HAP-1 (cell line): ENCODE measurements at regions not wholly inside any gene's neighbourhood (a gene's known extent, or its start where the extent isn't known, plus 50 kb on each side); places are given as distances from the start of the nearest gene placed in this dataset.

Source experiments
- DNase-seq, 2 experiments: peaks; one replicate each; pipeline ENCODE4 v3.0.0-alpha.2; 2016 to 2020; ENCODE audit warnings: low spot score in 2 of 2
- H3K27me3 ChIP-seq: fragments of 250-450 bp; sonication (Bioruptor Pico); 2 replicates; pipeline ENCODE4 v1.5.1; 2020; ENCODE audit warnings: low read depth, mild to moderate bottlenecking, moderate library complexity
- H3K36me3 ChIP-seq: fragments of 250-450 bp; sonication (Bioruptor Pico); replicated peaks from 2 replicates; pipeline ENCODE4 v1.5.1; 2020; ENCODE audit warnings: mild to moderate bottlenecking
- H3K4me1 ChIP-seq: fragments of 250-450 bp; sonication (Bioruptor Pico); 2 replicates; pipeline ENCODE4 v1.5.1; 2020; ENCODE audit warnings: mild to moderate bottlenecking
- H3K4me3 ChIP-seq: fragments of 250-450 bp; sonication (Bioruptor Pico); 2 replicates; pipeline ENCODE4 v1.5.1; 2020; ENCODE audit warnings: mild to moderate bottlenecking, moderate library complexity
- H3K9me3 ChIP-seq: fragments of 250-450 bp; sonication (Bioruptor Pico); 2 replicates; pipeline ENCODE4 v1.5.1; 2020; ENCODE audit warnings: mild to moderate bottlenecking, moderate library complexity
- in situ Hi-C: fragments of 300-500 bp; cut with MboI; formaldehyde crosslinking; loops from 3 replicates; pipeline ENCODE4 v1.14.3; 2020; ENCODE audit warnings: low sequenced_read_pairs, inconsistent platforms, mixed read lengths

- in situ Hi-C loops: no loop called here
- 0 out of 2 replicates have a peak, but pooled peaks cover 7% of the 10 kb centered on the region for H3K27me3 ChIP-seq
- no peaks in the 10 kb centered on the region for H3K9me3 ChIP-seq
- no peaks in the 10 kb centered on the region for H3K36me3 ChIP-seq
- no peak overlapping the region for H3K4me3 ChIP-seq
- DNase-seq: no peak
- no peaks in the 10 kb centered on the region for H3K4me1 ChIP-seq
These were observed 66.8 kb upstream of the NEURL1B start for GRCh38 chr5:172573986-172574870.

- Histone ChIP-seq H3K27me3 (0 out of 2 replicates have a peak, but pooled peaks cover 7% of the 10 kb centered on the region), H3K4me3 (no peak overlapping the region), H3K4me1 (no peaks in the 10 kb centered on the region), H3K36me3 (no peaks in the 10 kb centered on the region), H3K9me3 (no peaks in the 10 kb centered on the region)
- no peak for DNase-seq
- in situ Hi-C loops: no loop called here
These were observed 67.8 kb upstream of the NEURL1B start for GRCh38 chr5:172573120-172573882.

DNA sequence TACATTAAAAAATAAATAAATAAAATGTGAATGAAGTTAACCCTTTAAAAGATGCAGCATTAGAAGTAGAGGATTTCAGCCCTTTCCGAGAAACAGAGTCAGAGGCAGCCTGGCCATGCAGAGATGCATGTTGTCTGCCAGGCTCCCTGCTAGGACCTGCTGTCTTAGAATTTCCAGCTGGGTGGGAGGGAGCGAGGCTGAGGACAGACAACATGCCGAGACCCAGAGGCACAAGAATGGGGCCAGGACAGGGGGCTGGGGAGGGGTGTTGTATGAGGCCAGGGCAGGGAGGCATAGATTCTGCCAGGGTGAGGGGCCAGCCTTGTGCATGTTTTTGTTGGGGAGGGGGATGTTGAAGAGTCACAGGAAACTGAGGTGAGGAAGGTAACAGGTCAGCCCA is 68.6 kb upstream of the NEURL1B start:
- H3K4me3 ChIP-seq: no peak overlapping the region
- in situ Hi-C loops: no loop called here
- no peaks in the 10 kb centered on the region for H3K4me1 ChIP-seq
- no peaks in the 10 kb centered on the region for H3K36me3 ChIP-seq
- H3K27me3 ChIP-seq: 0 out of 2 replicates have a peak, but pooled peaks cover 7% of the 10 kb centered on the region
- H3K9me3 ChIP-seq: no peaks in the 10 kb centered on the region
- DNase-seq: no peak

- no peaks in the 10 kb centered on the region for H3K4me1 ChIP-seq
- in situ Hi-C loops: no loop called here
These were observed 69.2 kb upstream of the NEURL1B start for GRCh38 chr5:172571892-172572291.

GRCh38 chr5:172571413-172571812 is 69.7 kb upstream of the NEURL1B start:
- H3K4me1 ChIP-seq: no peaks in the 10 kb centered on the region
- H3K27me3 ChIP-seq: 0 out of 2 replicates have a peak, but pooled peaks cover 7% of the 10 kb centered on the region
- H3K4me3 ChIP-seq: no peak overlapping the region
- no peak for DNase-seq
- no peaks in the 10 kb centered on the region for H3K36me3 ChIP-seq
- no peaks in the 10 kb centered on the region for H3K9me3 ChIP-seq
- in situ Hi-C loops: no loop called here

More at GRCh38 chr5:172571892-172572291, 69.2 kb upstream of the NEURL1B start:
- no peak for DNase-seq
- Histone ChIP-seq H3K36me3 (no peaks in the 10 kb centered on the region), H3K9me3 (no peaks in the 10 kb centered on the region), H3K4me3 (no peak overlapping the region), H3K27me3 (0 out of 2 replicates have a peak, but pooled peaks cover 7% of the 10 kb centered on the region)

GRCh38 chr5:172570594-172571334 is 70.3 kb upstream of the NEURL1B start:
- H3K36me3 ChIP-seq: no peaks in the 10 kb centered on the region
- H3K9me3 ChIP-seq: no peaks in the 10 kb centered on the region
- H3K4me1 ChIP-seq: no peaks in the 10 kb centered on the region
- H3K4me3 ChIP-seq: no peak overlapping the region
- in situ Hi-C loops: no loop called here
- 0 out of 2 replicates have a peak, but pooled peaks cover 7% of the 10 kb centered on the region for H3K27me3 ChIP-seq
- DNase-seq: no peak

GRCh38 chr5:172569861-172570558 is 71.1 kb upstream of the NEURL1B start:
- 0 out of 2 replicates have a peak, but pooled peaks cover 7% of the 10 kb centered on the region for H3K27me3 ChIP-seq
- no peak for DNase-seq
- in situ Hi-C loops: no loop called here
- no peaks in the 10 kb centered on the region for H3K9me3 ChIP-seq
- H3K4me1 ChIP-seq: no peaks in the 10 kb centered on the region
- H3K36me3 ChIP-seq: no peaks in the 10 kb centered on the region
- H3K4me3 ChIP-seq: no peak overlapping the region

- H3K9me3 ChIP-seq: no peaks in the 10 kb centered on the region
- H3K27me3 ChIP-seq: 0 out of 2 replicates have a peak, but pooled peaks cover 7% of the 10 kb centered on the region
- in situ Hi-C loops: no loop called here
- no peak overlapping the region for H3K4me3 ChIP-seq
- no peaks in the 10 kb centered on the region for H3K36me3 ChIP-seq
- no peak for DNase-seq
- no peaks in the 10 kb centered on the region for H3K4me1 ChIP-seq
These were observed 72.7 kb upstream of the NEURL1B start for GRCh38 chr5:172568308-172568910.

GRCh38 chr5:172567843-172568242 is 73.2 kb upstream of the NEURL1B start:
- DNase-seq: no peak
- Histone ChIP-seq H3K4me3 (no peak overlapping the region), H3K36me3 (no peaks in the 10 kb centered on the region), H3K27me3 (0 out of 2 replicates have a peak, but pooled peaks cover 7% of the 10 kb centered on the region), H3K9me3 (no peaks in the 10 kb centered on the region), H3K4me1 (no peaks in the 10 kb centered on the region)
- in situ Hi-C loops: no loop called here

- Histone ChIP-seq H3K27me3 (peaks cover 7% of the 10 kb centered on the region; the same call in 1 of the 2 replicates), H3K36me3 (no peaks in the 10 kb centered on the region), H3K4me3 (no peak overlapping the region), H3K4me1 (no peaks in the 10 kb centered on the region), H3K9me3 (no peaks in the 10 kb centered on the region)
- in situ Hi-C loops: no loop called here
- no peak for DNase-seq
These were observed 73.8 kb upstream of the NEURL1B start for GRCh38 chr5:172567294-172567693.

DNA sequence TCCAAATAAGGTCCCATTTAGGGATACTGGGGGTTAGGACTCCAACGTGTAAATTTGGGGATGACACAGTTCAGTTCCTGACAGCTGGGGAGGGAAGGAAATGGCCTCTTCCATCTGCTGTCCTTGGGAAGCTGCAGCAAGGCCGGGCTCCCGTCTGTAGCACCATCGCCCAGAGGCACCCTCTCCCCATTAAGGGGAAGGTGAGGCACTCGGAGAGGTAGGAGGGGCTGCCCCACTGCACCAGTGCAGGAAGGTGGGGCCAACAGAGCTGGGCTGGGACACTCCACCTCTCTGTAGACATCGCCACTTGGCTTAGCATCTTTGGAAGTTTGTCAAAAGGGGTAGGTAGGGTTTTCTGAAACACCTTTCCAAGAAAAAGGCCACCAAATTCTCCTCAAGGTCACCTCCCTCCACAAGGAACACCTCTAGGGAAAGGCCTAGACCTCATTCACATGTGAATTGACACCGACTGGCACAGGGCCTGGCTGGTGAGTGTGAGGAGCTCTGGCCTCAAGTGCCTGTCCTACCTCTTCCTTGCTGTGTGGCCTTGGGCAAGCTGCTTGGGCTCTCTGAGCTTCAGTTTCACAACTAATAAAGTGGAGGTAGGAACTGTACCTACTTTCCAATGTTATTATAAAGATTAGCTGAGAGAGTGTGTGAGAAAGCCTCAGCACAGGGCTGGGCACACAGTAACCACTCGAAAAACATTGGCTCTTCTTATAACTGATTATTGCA is 75.0 kb upstream of the NEURL1B start:
- in situ Hi-C loops: no loop called here
- no peaks in the 10 kb centered on the region for H3K9me3 ChIP-seq
- DNase-seq: no peak
- no peaks in the 10 kb centered on the region for H3K4me1 ChIP-seq
- H3K36me3 ChIP-seq: no peaks in the 10 kb centered on the region
- H3K27me3 ChIP-seq: peaks cover under 1% of the 10 kb centered on the region; the same call in 1 of the 2 replicates
- H3K4me3 ChIP-seq: no peak overlapping the region

DNA sequence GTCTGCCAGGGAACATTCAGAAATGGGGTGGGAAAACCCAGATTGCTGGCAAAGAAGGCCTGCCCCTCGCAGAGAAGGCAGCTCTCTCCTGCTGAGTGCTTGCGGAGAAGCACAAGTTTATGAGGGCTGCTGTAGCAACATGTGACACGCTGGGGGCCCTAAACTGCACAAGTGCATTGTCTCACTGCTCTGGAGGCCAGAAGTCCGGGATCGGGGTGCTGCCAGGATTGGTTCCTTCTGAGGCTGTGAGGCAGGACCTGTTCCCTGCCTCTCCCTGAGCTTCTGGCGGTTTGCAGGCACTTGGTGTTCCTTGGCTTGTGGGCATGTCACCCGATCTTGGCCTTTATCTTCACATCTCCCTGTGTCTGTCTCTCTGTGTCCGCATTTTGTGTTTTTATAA is 75.6 kb upstream of the NEURL1B start:
- H3K4me1 ChIP-seq: no peaks in the 10 kb centered on the region
- in situ Hi-C loops: no loop called here
- H3K4me3 ChIP-seq: no peak overlapping the region
- no peak for DNase-seq
- H3K9me3 ChIP-seq: no peaks in the 10 kb centered on the region
- no peaks in the 10 kb centered on the region; the same call in 1 of the 2 replicates for H3K27me3 ChIP-seq
- no peaks in the 10 kb centered on the region for H3K36me3 ChIP-seq
